ENCODE measurements at regions not wholly inside any gene's neighbourhood (a gene's known extent, or its start where the extent isn't known, plus 50 kb on each side); places are given as distances from the start of the nearest gene placed in this dataset.
A peak's percentile ranks its signal among the peaks of the same experiment; 100 is the strongest.

- TF ChIP-seq CTCF (IDR thresholded peaks at IDR 0.05), result no peak
- Histone ChIP-seq H3K27me3 (ENCODE audit: control insufficient read depth in 1 of 2, insufficient read depth in 2 of 2, low read length in 2 of 2) (no peaks in the 10 kb centered on the region), H3K4me1 (ENCODE audit: insufficient read depth, low read length) (peaks cover 4% of the 10 kb centered on the region), H3K4me3 (ENCODE audit: low read length) (no peak overlapping the region), H3K36me3 (ENCODE audit: insufficient read depth, low read length) (no peaks in the 10 kb centered on the region), H3K9me3 (ENCODE audit: control insufficient read depth in 1 of 2, insufficient read depth in 1 of 2, low read length in 2 of 2) (no peaks in the 10 kb centered on the region), H3K27ac (ENCODE audit: low read depth in 1 of 2, low read length in 2 of 2) (no peak overlapping the region)
- Mint-ChIP-seq H3K27ac (no peak overlapping the region), H3K4me1 (ENCODE audit: low read depth) (peaks cover 5% of the 10 kb centered on the region), H3K36me3 (ENCODE audit: low read depth) (no peaks in the 10 kb centered on the region), H3K9me3 (no peaks in the 10 kb centered on the region), H3K27me3 (no peaks in the 10 kb centered on the region), H3K4me3 (no peak overlapping the region)
- POLR2A ChIA-PET, result no interaction called here
- CTCF ChIA-PET, result no interaction called here
- intact Hi-C loops (cut with DNase I, micrococcal nuclease), result no loop called here
- no peak for ATAC-seq (ENCODE audit: poor library complexity)
- peak in 3 of 14 experiments; percentile 9 to 21 (median 13) for DNase-seq
These were observed 324.0 kb upstream of the PLET1 start for GRCh38 chr11:112584672-112585071.

GRCh38 chr11:112587664-112588063 is 327.0 kb upstream of the PLET1 start:
- Histone ChIP-seq H3K4me1 (ENCODE audit: insufficient read depth, low read length) (peaks cover 4% of the 10 kb centered on the region), H3K9me3 (ENCODE audit: control insufficient read depth in 1 of 2, insufficient read depth in 1 of 2, low read length in 2 of 2) (no peaks in the 10 kb centered on the region), H3K4me3 (ENCODE audit: low read length) (no peak overlapping the region), H3K36me3 (ENCODE audit: insufficient read depth, low read length) (no peaks in the 10 kb centered on the region), H3K27me3 (ENCODE audit: control insufficient read depth in 1 of 2, insufficient read depth in 2 of 2, low read length in 2 of 2) (no peaks in the 10 kb centered on the region), H3K27ac (ENCODE audit: low read depth in 1 of 2, low read length in 2 of 2) (no peak overlapping the region)
- ChIA-PET CTCF (interaction anchor here (1.1 to 1.6 kb wide), 3 partner anchors 10 to 702 kb away, joined by 4 to 6 read pairs (median 4); no protein-coding TSS in a partner anchor), POLR2A (interaction anchor here (0.8 to 1.5 kb wide), 2 partner anchors 32 to 702 kb away, joined by 3 to 6 read pairs; no protein-coding TSS in a partner anchor)
- intact Hi-C loops (cut with DNase I, micrococcal nuclease), result loop anchor here (1.0 kb wide), 1 partner anchor 702 kb away; no protein-coding TSS in a partner anchor
- Mint-ChIP-seq H3K9me3 (no peaks in the 10 kb centered on the region), H3K4me3 (no peak overlapping the region), H3K36me3 (ENCODE audit: low read depth) (no peaks in the 10 kb centered on the region), H3K27ac (no peak overlapping the region), H3K4me1 (ENCODE audit: low read depth) (peaks cover 5% of the 10 kb centered on the region), H3K27me3 (no peaks in the 10 kb centered on the region)
- ATAC-seq (ENCODE audit: poor library complexity) (no peak), DNase-seq (no peak)
- no peak for TF ChIP-seq CTCF (IDR thresholded peaks at IDR 0.05)

DNA sequence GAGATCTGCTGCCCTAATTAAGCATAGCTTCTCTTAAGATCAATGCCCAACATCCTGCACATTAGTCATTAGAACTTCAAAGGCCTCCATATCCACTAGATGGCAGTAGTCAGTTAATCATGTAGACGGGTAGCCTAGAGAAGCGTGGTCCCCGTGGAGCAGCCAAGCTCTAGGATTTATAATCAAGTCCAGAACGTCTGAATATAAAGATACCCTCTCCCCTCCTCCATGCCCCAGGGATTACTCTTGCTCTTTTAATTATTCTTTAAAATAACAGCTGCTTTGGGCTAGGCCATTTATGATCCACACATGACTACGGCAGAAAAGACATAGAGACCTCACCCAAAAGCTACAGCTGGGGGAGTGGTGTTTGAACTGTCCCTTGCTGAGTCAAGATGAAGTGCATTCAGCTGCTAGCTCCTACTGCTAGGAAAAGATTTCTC is 327.6 kb upstream of the PLET1 start:
- ATAC-seq (ENCODE audit: poor library complexity) (peak; percentile 77), DNase-seq (peak in 11 of 14 experiments; percentile 7 to 74 (median 16))
- Histone ChIP-seq H3K4me3 (ENCODE audit: low read length) (no peak overlapping the region), H3K9me3 (ENCODE audit: control insufficient read depth in 1 of 2, insufficient read depth in 1 of 2, low read length in 2 of 2) (no peaks in the 10 kb centered on the region), H3K27me3 (ENCODE audit: control insufficient read depth in 1 of 2, insufficient read depth in 2 of 2, low read length in 2 of 2) (no peaks in the 10 kb centered on the region), H3K36me3 (ENCODE audit: insufficient read depth, low read length) (no peaks in the 10 kb centered on the region), H3K4me1 (ENCODE audit: insufficient read depth, low read length) (peaks cover 4% of the 10 kb centered on the region), H3K27ac (ENCODE audit: low read depth in 1 of 2, low read length in 2 of 2) (no peak overlapping the region)
- ChIA-PET CTCF (interaction anchor here (0.5 to 1.6 kb wide), 4 partner anchors 11 to 701 kb away, joined by 3 to 6 read pairs (median 4); no protein-coding TSS in a partner anchor), POLR2A (interaction anchor here (0.8 to 1.5 kb wide), 2 partner anchors 33 to 701 kb away, joined by 3 to 6 read pairs; no protein-coding TSS in a partner anchor)
- Mint-ChIP-seq H3K27me3 (no peaks in the 10 kb centered on the region), H3K4me1 (ENCODE audit: low read depth) (peaks cover 5% of the 10 kb centered on the region), H3K9me3 (no peaks in the 10 kb centered on the region), H3K36me3 (ENCODE audit: low read depth) (no peaks in the 10 kb centered on the region), H3K4me3 (no peak overlapping the region), H3K27ac (no peak overlapping the region)
- TF ChIP-seq CTCF (IDR thresholded peaks at IDR 0.05), result peak; percentile 78
- intact Hi-C loops (cut with DNase I, micrococcal nuclease), result loop anchor here (1.0 kb wide), 1 partner anchor 701 kb away; no protein-coding TSS in a partner anchor

Measured in CD4-positive, alpha-beta T cell (primary cell).